ENCODE measurements at regions not wholly inside any gene's neighbourhood (a gene's known extent, or its start where the extent isn't known, plus 50 kb on each side); places are given as distances from the start of the nearest gene placed in this dataset.

DNA sequence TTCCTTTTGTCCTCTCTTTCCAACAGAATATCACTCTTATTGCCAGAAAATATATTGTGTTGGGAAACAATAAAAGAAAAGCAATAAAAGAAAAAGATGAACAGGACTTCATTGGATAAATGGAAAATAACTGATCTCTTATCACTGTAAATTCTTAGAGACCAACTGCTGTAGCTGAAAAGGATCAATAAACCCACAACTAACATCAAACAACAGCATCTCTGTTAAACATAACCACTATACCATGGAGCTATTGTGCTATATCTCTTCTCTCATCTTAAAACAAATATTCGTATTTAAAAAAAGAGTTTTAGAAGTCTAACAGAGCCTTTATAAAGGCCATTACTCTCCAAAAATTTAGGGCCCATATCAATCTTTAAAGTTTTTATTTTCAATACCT is 502.4 kb downstream of the TMEM232 start:
- Histone ChIP-seq H3K27ac (no peak overlapping the region), H3K9me3 (peaks cover 7% of the 10 kb centered on the region), H3K4me3 (no peak overlapping the region), H3K4me1 (no peaks in the 10 kb centered on the region), H3K27me3 (no peaks in the 10 kb centered on the region), H3K36me3 (no peaks in the 10 kb centered on the region)
- TF ChIP-seq, protein P1, sequence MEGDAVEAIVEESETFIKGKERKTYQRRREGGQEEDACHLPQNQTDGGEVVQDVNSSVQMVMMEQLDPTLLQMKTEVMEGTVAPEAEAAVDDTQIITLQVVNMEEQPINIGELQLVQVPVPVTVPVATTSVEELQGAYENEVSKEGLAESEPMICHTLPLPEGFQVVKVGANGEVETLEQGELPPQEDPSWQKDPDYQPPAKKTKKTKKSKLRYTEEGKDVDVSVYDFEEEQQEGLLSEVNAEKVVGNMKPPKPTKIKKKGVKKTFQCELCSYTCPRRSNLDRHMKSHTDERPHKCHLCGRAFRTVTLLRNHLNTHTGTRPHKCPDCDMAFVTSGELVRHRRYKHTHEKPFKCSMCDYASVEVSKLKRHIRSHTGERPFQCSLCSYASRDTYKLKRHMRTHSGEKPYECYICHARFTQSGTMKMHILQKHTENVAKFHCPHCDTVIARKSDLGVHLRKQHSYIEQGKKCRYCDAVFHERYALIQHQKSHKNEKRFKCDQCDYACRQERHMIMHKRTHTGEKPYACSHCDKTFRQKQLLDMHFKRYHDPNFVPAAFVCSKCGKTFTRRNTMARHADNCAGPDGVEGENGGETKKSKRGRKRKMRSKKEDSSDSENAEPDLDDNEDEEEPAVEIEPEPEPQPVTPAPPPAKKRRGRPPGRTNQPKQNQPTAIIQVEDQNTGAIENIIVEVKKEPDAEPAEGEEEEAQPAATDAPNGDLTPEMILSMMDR (IDR thresholded peaks at IDR 0.05) = no peak
- TF ChIP-seq POLR2AphosphoS5 (IDR thresholded peaks at IDR 0.05; ENCODE audit: insufficient read depth in 1 of 2, low read depth in 1 of 2) (no peak), POLR2A (IDR thresholded peaks at IDR 0.05) (no peak)
- intact Hi-C loops (cut with DNase I) = no loop called here
- DNase-seq (ENCODE audit: extremely low spot score in 2 of 2) = no peak

DNA sequence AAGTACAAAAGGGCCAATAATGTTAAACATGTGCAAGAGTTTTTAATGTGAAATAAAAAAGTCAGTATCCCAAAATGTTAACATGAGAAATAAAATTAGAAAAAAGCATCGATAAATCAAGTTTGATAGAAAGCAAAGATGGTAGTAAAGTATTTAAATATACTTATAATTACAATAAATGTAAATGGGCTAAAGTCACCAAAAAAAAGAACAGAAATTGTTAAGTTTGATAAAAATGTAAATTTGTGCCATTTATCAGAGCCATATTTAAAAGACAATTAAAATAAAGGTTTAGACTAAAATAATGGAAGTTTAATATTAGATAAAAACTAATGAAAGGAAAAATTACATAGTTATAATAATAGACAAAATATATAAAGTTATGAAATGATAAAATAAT is 500.5 kb downstream of the TMEM232 start:
- no peak overlapping the region for H3K27ac ChIP-seq
- peaks cover 7% of the 10 kb centered on the region for H3K9me3 ChIP-seq
- DNase-seq (ENCODE audit: extremely low spot score in 2 of 2) = no peak
- H3K36me3 ChIP-seq = no peaks in the 10 kb centered on the region
- intact Hi-C loops (cut with DNase I) = no loop called here
- no peaks in the 10 kb centered on the region for H3K4me1 ChIP-seq
- no peak for TF ChIP-seq POLR2AphosphoS5 (IDR thresholded peaks at IDR 0.05; ENCODE audit: insufficient read depth in 1 of 2, low read depth in 1 of 2)
- no peak for TF ChIP-seq POLR2A (IDR thresholded peaks at IDR 0.05)
- TF ChIP-seq, protein P1 (IDR thresholded peaks at IDR 0.05) = no peak
- H3K27me3 ChIP-seq = no peaks in the 10 kb centered on the region
- H3K4me3 ChIP-seq = no peak overlapping the region

DNA sequence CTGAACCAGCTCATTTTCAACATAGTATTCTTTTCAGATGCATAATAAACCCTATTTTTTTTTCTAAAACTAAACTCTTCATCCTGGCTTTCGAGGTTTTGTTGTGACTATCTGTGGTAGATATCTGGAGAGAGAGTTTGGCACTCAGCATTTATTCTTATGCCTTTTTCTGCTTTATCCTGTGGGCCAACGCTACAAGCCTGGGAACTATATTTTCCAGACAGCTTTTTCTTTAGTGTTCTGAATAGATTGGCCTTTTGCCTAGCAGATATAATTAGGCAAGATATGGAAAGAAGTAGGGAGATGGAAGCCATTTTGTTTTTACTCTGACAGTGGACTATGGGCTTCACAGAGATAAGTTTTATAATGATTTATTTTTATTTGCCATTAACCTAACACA is 486.7 kb downstream of the TMEM232 start:
- Histone ChIP-seq H3K36me3 (no peaks in the 10 kb centered on the region), H3K27me3 (no peaks in the 10 kb centered on the region), H3K4me1 (no peaks in the 10 kb centered on the region), H3K9me3 (no peaks in the 10 kb centered on the region), H3K4me3 (no peak overlapping the region), H3K27ac (no peak overlapping the region)
- TF ChIP-seq POLR2AphosphoS5 (IDR thresholded peaks at IDR 0.05; ENCODE audit: insufficient read depth in 1 of 2, low read depth in 1 of 2) (no peak), POLR2A (IDR thresholded peaks at IDR 0.05) (no peak)
- TF ChIP-seq, protein P1 (IDR thresholded peaks at IDR 0.05) = no peak
- intact Hi-C loops (cut with DNase I) = no loop called here
- DNase-seq (ENCODE audit: extremely low spot score in 2 of 2) = no peak

DNA sequence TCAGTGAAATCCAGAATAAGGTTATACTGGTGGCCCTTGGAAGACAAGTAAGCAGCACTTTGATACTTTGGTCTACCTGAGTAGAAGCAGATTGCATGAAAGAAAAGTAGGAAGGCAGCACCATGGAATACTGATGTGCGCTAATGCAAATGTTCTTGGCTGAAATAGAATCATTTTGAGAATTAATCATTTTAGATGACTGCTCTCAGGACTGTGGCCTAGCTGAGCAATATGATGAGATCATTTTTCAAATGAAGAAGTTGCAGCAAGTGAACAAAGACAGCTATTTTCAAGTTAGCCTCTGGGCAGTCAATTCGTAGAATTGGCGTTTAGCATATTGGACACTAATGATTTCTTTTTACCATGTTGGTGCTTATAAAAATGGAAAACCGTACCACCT is 483.5 kb downstream of the TMEM232 start:
- Histone ChIP-seq H3K36me3 (no peaks in the 10 kb centered on the region), H3K4me3 (no peak overlapping the region), H3K27me3 (no peaks in the 10 kb centered on the region), H3K27ac (no peak overlapping the region), H3K9me3 (no peaks in the 10 kb centered on the region), H3K4me1 (no peaks in the 10 kb centered on the region)
- DNase-seq (ENCODE audit: extremely low spot score in 2 of 2) = no peak
- intact Hi-C loops (cut with DNase I) = no loop called here
- TF ChIP-seq, protein P1 (IDR thresholded peaks at IDR 0.05) = no peak
- TF ChIP-seq POLR2A (IDR thresholded peaks at IDR 0.05) (no peak), POLR2AphosphoS5 (IDR thresholded peaks at IDR 0.05; ENCODE audit: insufficient read depth in 1 of 2, low read depth in 1 of 2) (no peak)

DNA sequence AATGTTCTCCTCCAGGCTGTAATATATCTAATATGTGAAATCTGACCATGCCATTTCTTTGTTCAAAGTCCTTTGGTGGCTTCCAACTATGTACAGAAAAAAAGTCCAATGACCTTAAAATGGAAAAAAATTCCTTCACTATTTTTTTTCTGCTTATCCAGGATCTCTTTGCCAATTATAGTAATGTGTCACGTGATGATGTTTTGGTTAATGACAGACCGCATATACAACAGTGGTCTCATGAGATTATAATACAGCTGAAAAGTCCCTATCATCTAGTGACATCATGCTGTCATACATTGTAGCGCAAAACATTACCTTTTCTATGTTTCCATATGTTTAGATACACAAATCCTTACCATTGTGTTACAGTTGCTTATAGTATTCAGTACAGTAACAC is 477.6 kb downstream of the TMEM232 start:
- intact Hi-C loops (cut with DNase I) = no loop called here
- no peak overlapping the region for H3K4me3 ChIP-seq
- no peak for DNase-seq (ENCODE audit: extremely low spot score in 2 of 2)
- H3K36me3 ChIP-seq = no peaks in the 10 kb centered on the region
- TF ChIP-seq POLR2AphosphoS5 (IDR thresholded peaks at IDR 0.05; ENCODE audit: insufficient read depth in 1 of 2, low read depth in 1 of 2) (no peak), POLR2A (IDR thresholded peaks at IDR 0.05) (no peak)
- TF ChIP-seq, protein P1 (IDR thresholded peaks at IDR 0.05) = no peak
- H3K27ac ChIP-seq = no peak overlapping the region
- H3K4me1 ChIP-seq = no peaks in the 10 kb centered on the region
- no peaks in the 10 kb centered on the region for H3K9me3 ChIP-seq
- no peaks in the 10 kb centered on the region for H3K27me3 ChIP-seq
